ENCODE measurements at regions not wholly inside any gene's neighbourhood (a gene's known extent, or its start where the extent isn't known, plus 50 kb on each side); places are given as distances from the start of the nearest gene placed in this dataset.
"Not testable (repeated sequence)": the region's sequence is repeated elsewhere in the genome, so short reads cannot be mapped to it uniquely, and the experiment has no call there.

GRCh38 chr1:244155661-244156060, 104.6 kb downstream of the ZBTB18 start (continued):
- TF ChIP-seq AFF4 (CRISPR knock-in tag; IDR thresholded peaks at IDR 0.05; ENCODE audit: borderline replicate concordance) (no peak), CDX4 (CRISPR knock-in tag; IDR thresholded peaks at IDR 0.05; ENCODE audit: borderline replicate concordance) (no peak), ERG (CRISPR knock-in tag; IDR thresholded peaks at IDR 0.05) (no peak), KAT7 (CRISPR knock-in tag; IDR thresholded peaks at IDR 0.05; ENCODE audit: borderline replicate concordance) (no peak), ZNF219 (CRISPR knock-in tag; IDR thresholded peaks at IDR 0.05; ENCODE audit: borderline replicate concordance) (no peak), ARID4B (CRISPR knock-in tag; IDR thresholded peaks at IDR 0.05; ENCODE audit: borderline replicate concordance) (no peak)

GRCh38 chr1:244156617-244157016, 105.5 kb downstream of the ZBTB18 start:
- H3K27me3 Mint-ChIP-seq (ENCODE audit: low read depth); ATAC-seq; H3K4me3 Mint-ChIP-seq; H3K9me3 Mint-ChIP-seq; POLR2A ChIA-PET; DNase-seq (ENCODE audit: low spot score); H3K27ac Mint-ChIP-seq; H3K36me3 Mint-ChIP-seq; CTCF ChIA-PET: not testable (repeated sequence)
- TF ChIP-seq ZNF512 (CRISPR knock-in tag; IDR thresholded peaks at IDR 0.05; ENCODE audit: borderline replicate concordance): 0 out of 2 replicates have a peak, but pooled peaks have one; percentile 84
- peaks cover 15% of the 10 kb centered on the region for H3K4me1 Mint-ChIP-seq

GRCh38 chr1:244157731-244158438, 106.8 kb downstream of the ZBTB18 start:
- POLR2A ChIA-PET: no interaction called here
- no peak for ATAC-seq
- no peak for DNase-seq (ENCODE audit: low spot score)
- Mint-ChIP-seq H3K27ac (no peak overlapping the region), H3K27me3 (ENCODE audit: low read depth) (no peaks in the 10 kb centered on the region), H3K36me3 (peaks cover 3% of the 10 kb centered on the region; the same call in 1 of the 2 replicates), H3K9me3 (peaks cover 4% of the 10 kb centered on the region), H3K4me3 (no peak overlapping the region), H3K4me1 (peaks cover 17% of the 10 kb centered on the region)
- TF ChIP-seq MAX (CRISPR knock-in tag; IDR thresholded peaks at IDR 0.05) (no peak), KAT7 (CRISPR knock-in tag; IDR thresholded peaks at IDR 0.05; ENCODE audit: borderline replicate concordance) (no peak), ZMAT4 (CRISPR knock-in tag; IDR thresholded peaks at IDR 0.05) (no peak), TCF7 (CRISPR knock-in tag; IDR thresholded peaks at IDR 0.05; ENCODE audit: low read depth) (no peak), HMGXB4 (CRISPR knock-in tag; IDR thresholded peaks at IDR 0.05) (no peak), HMGA2 (CRISPR knock-in tag; IDR thresholded peaks at IDR 0.05) (no peak)
- CTCF ChIA-PET: no interaction called here
